H1 (cell line): ENCODE measurements at regions not wholly inside any gene's neighbourhood (a gene's known extent, or its start where the extent isn't known, plus 50 kb on each side); places are given as distances from the start of the nearest gene placed in this dataset.

ENCODE experiments used
- CTCF ChIA-PET: fragments of 300-600 bp; sonication (Branson Sonifier 250); formaldehyde crosslinking; loops from one replicate; lab custom pipeline; 2021; ENCODE audit not compliant: partially characterized antibody; lab: Charles Lee
- POLR2A ChIA-PET: fragments of 300-600 bp; sonication (Branson Sonifier 250); formaldehyde crosslinking; loops from one replicate; lab custom pipeline; 2021; ENCODE audit warnings: inconsistent platforms; ENCODE audit not compliant: partially characterized antibody; lab: Charles Lee
- DNase-seq, 2 experiments: peaks; one replicate each; pipeline versions ENCODE4 v3.0.0 to v3.0.0-alpha.2; 2010 to 2022; ENCODE audit warnings: low spot score in 2 of 2, low read depth in 1 of 2, mixed read lengths in 1 of 2
- FAIRE-seq: peaks from 2 replicates; lab custom pipeline; 2011; peaks lifted over from hg19 to GRCh38; lab: Jason Lieb, UNC
- H2AFZ ChIP-seq: 2 replicates; pipeline ENCODE4 v1.8.1; 2012; ENCODE audit warnings: low read length, inconsistent platforms
- H2AK5ac ChIP-seq: 2 replicates; pipeline ENCODE4 v1.6.1; 2013; ENCODE audit warnings: low read depth, low read length
- H2BK120ac ChIP-seq: replicated peaks from 2 replicates; pipeline ENCODE3; 2013; ENCODE audit warnings: low read depth, low read length, inconsistent platforms
- H2BK12ac ChIP-seq: 2 replicates; pipeline ENCODE4 v1.6.1; 2013; ENCODE audit warnings: low read depth, low read length
- H2BK15ac ChIP-seq: 2 replicates; pipeline ENCODE4 v1.6.1; 2013; ENCODE audit warnings: low read length
- H2BK20ac ChIP-seq: 2 replicates; pipeline ENCODE4 v1.6.1; 2013; ENCODE audit warnings: low read length
- H2BK5ac ChIP-seq: 2 replicates; pipeline ENCODE4 v1.6.1; 2013; ENCODE audit warnings: low read depth, low read length
- H3K14ac ChIP-seq: 2 replicates; pipeline ENCODE4 v1.6.1; 2013; ENCODE audit warnings: inconsistent platforms; ENCODE audit not compliant: insufficient read length
- H3K18ac ChIP-seq: 2 replicates; pipeline ENCODE4 v1.6.1; 2013; ENCODE audit warnings: low read length; ENCODE audit errors: extremely low read depth
- H3K23ac ChIP-seq: 2 replicates; pipeline ENCODE4 v1.6.1; 2013; ENCODE audit warnings: inconsistent platforms; ENCODE audit not compliant: insufficient read length
- H3K23me2 ChIP-seq: 2 replicates; pipeline ENCODE4 v1.6.1; 2013; ENCODE audit warnings: low read depth, low read length
- H3K27ac ChIP-seq: 2 replicates; pipeline ENCODE4 v1.6.1; 2011; ENCODE audit warnings: low read depth, low read length, inconsistent platforms
- H3K27me3 ChIP-seq, 4 experiments: replicated peaks in 1 of 4; 1 replicate in 1 of 4; 2 replicates in 3 of 4; pipeline versions ENCODE4 v1.6.1 to v1.8.1; 2011 to 2013; ENCODE audit warnings: low read length in 3 of 4, mild to moderate bottlenecking in 3 of 4, inconsistent platforms in 2 of 4, mixed read lengths in 2 of 4, moderate library complexity in 1 of 4; ENCODE audit not compliant: control insufficient read depth in 3 of 4, insufficient read depth in 3 of 4; ENCODE audit errors: extremely low read depth in 1 of 4
- H3K36me3 ChIP-seq, 4 experiments: 2 replicates each; pipeline versions ENCODE4 v1.6.1 to v1.8.1; 2011 to 2013; ENCODE audit warnings: mild to moderate bottlenecking in 4 of 4, low read length in 3 of 4, moderate library complexity in 2 of 4, control low read depth in 1 of 4, inconsistent platforms in 1 of 4; ENCODE audit not compliant: insufficient read depth in 4 of 4, control insufficient read depth in 2 of 4
- H3K4ac ChIP-seq: replicated peaks from 2 replicates; pipeline ENCODE3; 2013; ENCODE audit warnings: low read length, low read depth, mixed read lengths, inconsistent platforms; ENCODE audit not compliant: insufficient read length
- H3K4me1 ChIP-seq, 4 experiments: replicated peaks in 1 of 4; 1 replicate in 1 of 4; 2 replicates in 3 of 4; pipeline versions ENCODE4 v1.6.1 to v1.8.1; 2011 to 2013; ENCODE audit warnings: low read length in 3 of 4, inconsistent platforms in 2 of 4, mixed read lengths in 1 of 4; ENCODE audit not compliant: insufficient read depth in 4 of 4, control insufficient read depth in 3 of 4
- H3K4me2 ChIP-seq, 2 experiments: 2 replicates each; pipeline versions ENCODE4 v1.6.1 to v1.8.1; 2011 to 2013; ENCODE audit warnings: low read depth in 2 of 2, low read length in 2 of 2, control low read depth in 1 of 2, inconsistent platforms in 1 of 2, mild to moderate bottlenecking in 1 of 2; ENCODE audit not compliant: insufficient read depth in 1 of 2
- H3K4me3 ChIP-seq, 4 experiments: fragments of 200-600, 300-600 bp in 1 of 4; sonication (generic), shearing (Covaris generic), sonication (Bioruptor Twin) in 1 of 4; 2 replicates each; pipeline versions ENCODE4 v1.5.1 to v1.8.1; 2011 to 2016; ENCODE audit warnings: low read length in 4 of 4, low read depth in 3 of 4, control low read depth in 2 of 4, inconsistent platforms in 2 of 4, mild to moderate bottlenecking in 2 of 4, mixed read lengths in 1 of 4, moderate library complexity in 1 of 4; ENCODE audit not compliant: insufficient read depth in 2 of 4; ENCODE audit errors: extremely low read depth in 1 of 4
- H3K56ac ChIP-seq: replicated peaks from 2 replicates; pipeline ENCODE3; 2013; ENCODE audit warnings: low read depth, mild to moderate bottlenecking, mixed read lengths, low read length, inconsistent platforms; ENCODE audit not compliant: insufficient read length
- H3K79me1 ChIP-seq: 2 replicates; pipeline ENCODE4 v1.6.1; 2013; ENCODE audit warnings: low read depth, low read length, control low read depth
- H3K79me2 ChIP-seq, 2 experiments: 2 replicates each; pipeline versions ENCODE4 v1.6.1 to v1.8.1; 2012 to 2013; ENCODE audit warnings: low read length in 2 of 2, mild to moderate bottlenecking in 2 of 2, inconsistent platforms in 1 of 2; ENCODE audit not compliant: insufficient read depth in 2 of 2, control insufficient read depth in 1 of 2
- H3K9ac ChIP-seq, 4 experiments: replicated peaks in 1 of 4; 1 replicate in 1 of 4; 2 replicates in 3 of 4; pipeline versions ENCODE4 v1.6.1 to v1.8.1; 2011 to 2013; ENCODE audit warnings: low read depth in 3 of 4, low read length in 3 of 4, control low read depth in 2 of 4, mild to moderate bottlenecking in 2 of 4, moderate library complexity in 2 of 4, inconsistent platforms in 1 of 4; ENCODE audit errors: extremely low read depth in 1 of 4
- H3K9me3 ChIP-seq, 2 experiments: 2 replicates each; pipeline versions ENCODE4 v1.6.1 to v1.8.1; 2012 to 2013; ENCODE audit warnings: mild to moderate bottlenecking in 2 of 2, moderate library complexity in 2 of 2, control low read depth in 1 of 2, inconsistent platforms in 1 of 2, low read depth in 1 of 2, low read length in 1 of 2, mixed read lengths in 1 of 2; ENCODE audit not compliant: insufficient read depth in 2 of 2
- H4K20me1 ChIP-seq, 2 experiments: replicated peaks in 1 of 2; 2 replicates each; pipeline versions ENCODE3 to v1.8.1; 2011 to 2013; ENCODE audit warnings: inconsistent platforms in 2 of 2, low read length in 2 of 2, mild to moderate bottlenecking in 1 of 2; ENCODE audit not compliant: insufficient read depth in 2 of 2, control insufficient read depth in 1 of 2
- H4K5ac ChIP-seq: 2 replicates; pipeline ENCODE4 v1.6.1; 2013; ENCODE audit warnings: low read length, low read depth, mixed read lengths, inconsistent platforms; ENCODE audit not compliant: insufficient read length
- H4K8ac ChIP-seq: 2 replicates; pipeline ENCODE4 v1.8.0; 2013; ENCODE audit warnings: mild to moderate bottlenecking, moderate library complexity, low read length, inconsistent platforms; ENCODE audit not compliant: insufficient read depth; ENCODE audit errors: extremely low read depth
- H4K91ac ChIP-seq: replicated peaks from 2 replicates; pipeline ENCODE3; 2013; ENCODE audit warnings: low read length, mixed read lengths, inconsistent platforms; ENCODE audit not compliant: insufficient read length
- SP2 ChIP-seq: IDR thresholded peaks from 2 replicates; pipeline ENCODE4 v1.6.1; 2012; ENCODE audit warnings: mild to moderate bottlenecking, low read length, inconsistent platforms
- WGBS, 2 experiments: shearing (Covaris generic) in 1 of 2; methylation state at CpG; one replicate each; pipeline versions ENCODE4 v1.1.6 to v1.1.7; 2013 to 2015; ENCODE audit warnings: low lambda C conversion rate in 2 of 2, mixed read lengths in 2 of 2, inconsistent platforms in 1 of 2, low coverage in 1 of 2, missing lambda C conversion rate in 1 of 2; ENCODE audit not compliant: insufficient replicate concordance in 2 of 2, insufficient coverage in 1 of 2, insufficient read length in 1 of 2; ENCODE audit errors: extremely low coverage in 1 of 2, missing lambda C conversion rate in 1 of 2; 5-methylcytosine and 5-hydroxymethylcytosine counted together

GRCh38 chrX:101986586-101986985, 54.8 kb upstream of the ZMAT1 start:
- no peaks in the 10 kb centered on the region for H3K79me1 ChIP-seq
- no peaks in the 10 kb centered on the region for H4K20me1 ChIP-seq
- H3K23me2 ChIP-seq, result no peaks in the 10 kb centered on the region
- H2BK5ac ChIP-seq, result no peak overlapping the region
- no peaks in the 10 kb centered on the region for H3K9me3 ChIP-seq
- H3K23ac ChIP-seq, result no peak overlapping the region
- no peak overlapping the region for H4K8ac ChIP-seq
- WGBS, 2 experiments, result 83% methylated on average over 2 of the region's 2 CpGs; no CpG with 5 or more reads in 1 of the 2 experiments
- H3K56ac ChIP-seq, result no peak overlapping the region
- no peak for DNase-seq
- POLR2A ChIA-PET, result no interaction called here
- no peaks in the 10 kb centered on the region for H3K79me2 ChIP-seq
- H4K5ac ChIP-seq, result no peak overlapping the region
- no peak overlapping the region for H3K4me3 ChIP-seq
- H3K4ac ChIP-seq, result no peak overlapping the region
- H2AK5ac ChIP-seq, result no peak overlapping the region
- H2BK20ac ChIP-seq, result no peak overlapping the region
- H3K36me3 ChIP-seq, result no peaks in the 10 kb centered on the region
- TF ChIP-seq SP2, result no peak
- no peak overlapping the region for H4K91ac ChIP-seq
- no peaks in the 10 kb centered on the region for H3K4me1 ChIP-seq
- no peak overlapping the region for H2BK120ac ChIP-seq
- H3K9ac ChIP-seq, result no peak overlapping the region
- H3K4me2 ChIP-seq, result no peak overlapping the region
- no peak overlapping the region for H3K27ac ChIP-seq
- no peak overlapping the region for H3K14ac ChIP-seq
- H3K18ac ChIP-seq, result no peak overlapping the region
- no peak overlapping the region for H2AFZ ChIP-seq
- no peak for FAIRE-seq
- no peaks in the 10 kb centered on the region for H3K27me3 ChIP-seq
- H2BK12ac ChIP-seq, result no peak overlapping the region
- H2BK15ac ChIP-seq, result no peak overlapping the region
- CTCF ChIA-PET, result no interaction called here
